ENCODE measurements at regions not wholly inside any gene's neighbourhood (a gene's known extent, or its start where the extent isn't known, plus 50 kb on each side); places are given as distances from the start of the nearest gene placed in this dataset.

- TF ChIP-seq CTCF (IDR thresholded peaks at IDR 0.05; ENCODE audit: low read depth, low read length), result no peak
- DNase-seq (ENCODE audit: extremely low read depth, low read depth), result no peak
These were observed 149.8 kb downstream of the TSN start for GRCh38 chr2:121905201-121905600.

GRCh38 chr2:121906170-121906569 is 150.7 kb downstream of the TSN start:
- no peak for TF ChIP-seq CTCF (IDR thresholded peaks at IDR 0.05; ENCODE audit: low read depth, low read length)
- DNase-seq (ENCODE audit: extremely low read depth, low read depth), result no peak

GRCh38 chr2:121907928-121908327 is 152.5 kb downstream of the TSN start:
- DNase-seq (ENCODE audit: extremely low read depth, low read depth), result no peak
- TF ChIP-seq CTCF (IDR thresholded peaks at IDR 0.05; ENCODE audit: low read depth, low read length), result no peak

- no peak for TF ChIP-seq CTCF (IDR thresholded peaks at IDR 0.05; ENCODE audit: low read depth, low read length)
- DNase-seq (ENCODE audit: extremely low read depth, low read depth), result no peak
These were observed 154.7 kb downstream of the TSN start for GRCh38 chr2:121910139-121910538.

GRCh38 chr2:121911036-121911435 is 155.6 kb downstream of the TSN start:
- no peak for TF ChIP-seq CTCF (IDR thresholded peaks at IDR 0.05; ENCODE audit: low read depth, low read length)
- no peak for DNase-seq (ENCODE audit: extremely low read depth, low read depth)

GRCh38 chr2:121917143-121917542 is 161.7 kb downstream of the TSN start:
- no peak for DNase-seq (ENCODE audit: extremely low read depth, low read depth)
- TF ChIP-seq CTCF (IDR thresholded peaks at IDR 0.05; ENCODE audit: low read depth, low read length), result no peak

- DNase-seq (ENCODE audit: extremely low read depth, low read depth), result no peak
- TF ChIP-seq CTCF (IDR thresholded peaks at IDR 0.05; ENCODE audit: low read depth, low read length), result no peak
These were observed 162.8 kb downstream of the TSN start for GRCh38 chr2:121918231-121918630.
